HG03066 (cell line): ENCODE measurements at regions not wholly inside any gene's neighbourhood (a gene's known extent, or its start where the extent isn't known, plus 50 kb on each side); places are given as distances from the start of the nearest gene placed in this dataset.
A peak's percentile ranks its signal among the peaks of the same experiment; 100 is the strongest.
"Not testable (repeated sequence)": the region's sequence is repeated elsewhere in the genome, so short reads cannot be mapped to it uniquely, and the experiment has no call there.

Experiments used
- ATAC-seq: cut with Tn5 transposase; IDR thresholded peaks from one replicate; pipeline ENCODE4 v1.9.1; 2021; ENCODE audit warnings: low read depth; ENCODE audit not compliant: unreplicated experiment

- no peak for ATAC-seq
Measured at GRCh38 chr6:27130668-27131428, 116.7 kb upstream of the PRSS16 start.

GRCh38 chr6:27132282-27132531, 115.3 kb upstream of the PRSS16 start:
- peak; percentile 10 for ATAC-seq

GRCh38 chr6:27132532-27133280, 114.8 kb upstream of the PRSS16 start:
- ATAC-seq, result peak; percentile 75

- peak; percentile 1 for ATAC-seq
Measured at GRCh38 chr6:27133281-27134227, 113.9 kb upstream of the PRSS16 start.

- ATAC-seq, result no peak
Measured at GRCh38 chr6:27135087-27135657, 112.3 kb upstream of the PRSS16 start.

- no peak for ATAC-seq
Measured at GRCh38 chr6:27136077-27136644, 111.3 kb upstream of the PRSS16 start.

- ATAC-seq, result no peak
Measured at GRCh38 chr6:27136978-27137814, 110.3 kb upstream of the PRSS16 start.

- no peak for ATAC-seq
Measured at GRCh38 chr6:27138406-27138805, 109.1 kb upstream of the PRSS16 start.

- peak; percentile 57 for ATAC-seq
Measured at GRCh38 chr6:27138837-27139755, 108.4 kb upstream of the PRSS16 start.

GRCh38 chr6:27139756-27140579, 107.5 kb upstream of the PRSS16 start:
- ATAC-seq, result peak; percentile 19

- no peak for ATAC-seq
Measured at GRCh38 chr6:27140999-27141528, 106.4 kb upstream of the PRSS16 start.

- ATAC-seq, result no peak
Measured at GRCh38 chr6:27141529-27142015, 105.9 kb upstream of the PRSS16 start.

- ATAC-seq, result not testable (repeated sequence)
Measured at GRCh38 chr6:27143020-27143388, 104.5 kb upstream of the PRSS16 start.

GRCh38 chr6:27143474-27144026, 104.0 kb upstream of the PRSS16 start:
- ATAC-seq, result no peak

GRCh38 chr6:27144740-27145079, 102.8 kb upstream of the PRSS16 start:
- no peak for ATAC-seq

GRCh38 chr6:27145731-27146455, 101.6 kb upstream of the PRSS16 start:
- ATAC-seq, result peak; percentile 46

- not testable (repeated sequence) for ATAC-seq
Measured at GRCh38 chr6:27146456-27146705, 101.1 kb upstream of the PRSS16 start.
